ENCODE measurements at regions not wholly inside any gene's neighbourhood (a gene's known extent, or its start where the extent isn't known, plus 50 kb on each side); places are given as distances from the start of the nearest gene placed in this dataset.
"Not testable (repeated sequence)": the region's sequence is repeated elsewhere in the genome, so short reads cannot be mapped to it uniquely, and the experiment has no call there.

DNA sequence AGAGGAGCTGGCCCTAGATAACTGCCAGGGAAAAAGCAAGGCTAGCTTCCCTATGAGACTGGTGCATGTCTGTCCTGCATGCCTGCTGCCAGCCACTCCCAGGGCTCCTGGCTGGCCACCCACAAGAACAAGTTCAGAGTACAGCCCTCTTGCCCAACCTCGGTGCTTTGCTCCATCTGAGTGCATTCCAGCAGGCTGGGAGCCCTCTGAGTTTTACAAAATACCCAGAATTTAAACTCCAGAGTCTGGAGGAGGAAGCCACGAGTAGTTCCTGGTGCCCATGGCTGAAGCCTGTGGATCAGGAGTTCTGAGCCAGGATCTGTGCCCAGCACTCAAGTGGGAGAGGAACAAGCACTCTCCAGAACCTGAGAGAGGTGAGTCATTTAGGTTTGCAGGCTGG lies 111.6 kb downstream of the MAGEE2 start:
- no peak for DNase-seq (ENCODE audit: extremely low read depth, low read depth)

DNA sequence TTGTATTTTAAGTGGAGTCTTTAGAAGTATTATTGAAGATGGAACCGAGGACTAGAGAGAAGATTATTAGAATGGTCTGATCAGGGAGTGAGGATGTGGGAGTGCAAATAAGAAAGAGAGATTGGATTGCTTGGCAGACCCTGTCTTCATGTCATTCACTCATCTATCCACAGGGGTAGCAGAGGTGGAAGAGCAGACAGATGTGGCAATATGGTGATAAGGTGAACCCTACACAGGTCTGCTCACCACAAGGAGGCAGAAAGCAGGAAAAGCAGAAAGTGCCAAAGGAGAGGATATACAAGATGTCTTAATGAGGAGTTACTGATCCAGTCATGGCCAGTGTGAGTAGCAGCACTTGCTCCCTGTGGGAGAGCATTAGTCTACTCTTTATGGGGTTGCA lies 129.4 kb downstream of the MAGEE2 start:
- DNase-seq (ENCODE audit: extremely low read depth, low read depth) = no peak

DNA sequence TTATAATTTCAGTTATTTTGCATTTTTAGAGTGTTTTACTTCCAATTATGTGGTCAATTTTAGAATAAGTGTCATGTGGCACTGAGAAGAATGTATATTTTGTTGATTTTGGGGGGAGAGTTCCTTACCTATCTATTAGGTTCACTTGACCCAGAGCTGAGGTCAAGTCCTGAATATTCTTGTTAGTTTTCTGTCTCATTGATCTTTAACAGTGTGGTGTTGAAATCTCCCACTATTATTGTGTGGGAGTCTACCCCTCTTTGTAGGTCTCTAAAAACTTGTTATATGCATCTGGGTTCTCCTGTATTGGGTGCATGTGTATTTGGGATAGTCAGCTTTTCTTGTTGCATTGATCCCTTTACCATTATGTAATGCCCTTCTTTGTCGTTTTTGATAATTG lies 127.0 kb upstream of the ZDHHC15 start:
- no peak for DNase-seq (ENCODE audit: extremely low read depth, low read depth)

DNA sequence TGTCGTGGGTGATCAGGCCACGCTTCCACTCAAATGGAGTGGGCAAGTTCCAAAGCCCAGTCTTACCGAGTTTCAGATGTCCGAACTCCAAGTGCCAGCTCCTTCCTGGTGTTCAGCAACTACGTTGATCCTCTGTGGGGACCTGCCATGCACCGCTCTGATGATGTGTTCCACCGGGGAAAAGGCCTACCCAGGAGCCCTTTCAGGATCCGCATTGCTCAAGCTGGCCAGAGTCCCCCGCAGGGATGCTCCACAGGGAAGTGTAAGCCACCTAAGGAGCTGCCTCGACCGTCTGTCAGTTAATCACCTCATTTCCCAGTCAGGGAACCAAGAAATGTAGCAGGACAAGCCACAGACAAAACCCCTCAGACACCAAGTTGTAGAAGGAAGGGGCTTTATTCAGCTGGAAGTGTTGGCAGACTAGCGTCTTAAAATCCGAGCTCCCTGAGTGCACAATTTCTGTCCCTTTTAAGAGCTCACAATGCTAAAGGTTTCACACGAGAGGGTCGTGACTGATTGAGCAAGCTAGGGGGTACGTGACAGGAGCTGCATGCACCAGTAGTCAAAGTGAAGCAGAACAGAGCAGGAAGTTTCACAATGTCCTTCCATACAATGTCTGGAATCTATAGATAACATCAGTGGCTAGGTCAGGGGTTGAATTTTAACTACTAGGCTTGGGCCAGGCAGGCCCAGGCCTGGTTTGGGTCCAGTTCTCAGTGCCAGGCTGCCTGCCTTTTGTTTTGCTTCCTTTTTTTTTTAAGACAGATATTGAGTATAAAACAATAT lies 126.2 kb upstream of the ZDHHC15 start:
- no peak for DNase-seq (ENCODE audit: extremely low read depth, low read depth)

DNA sequence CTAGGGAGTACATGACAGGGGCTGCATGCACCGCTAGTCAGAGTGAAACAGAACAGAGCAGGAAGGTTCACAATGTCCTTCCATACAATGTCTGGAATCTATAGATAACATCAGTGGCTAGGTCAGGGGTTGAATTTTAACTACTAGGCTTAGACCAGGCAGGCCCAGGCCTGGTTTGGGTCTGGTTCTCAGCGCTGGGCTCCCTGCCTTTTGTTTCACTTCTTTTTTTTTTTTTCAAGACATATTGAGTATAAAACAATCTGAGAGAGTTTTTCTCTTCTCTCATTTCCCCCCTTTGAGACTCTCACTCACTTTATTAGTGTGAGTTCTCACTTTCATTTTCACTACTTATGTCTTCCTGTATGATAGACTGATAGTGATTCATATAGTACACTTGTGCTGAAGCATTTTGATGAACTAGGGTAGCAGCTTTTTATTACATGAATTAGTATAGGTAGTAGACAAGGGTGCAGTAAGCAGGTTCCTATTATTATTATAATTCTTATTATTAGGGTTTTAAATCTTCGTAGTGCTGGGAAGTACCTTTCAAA lies 120.0 kb upstream of the ZDHHC15 start:
- no peak for DNase-seq (ENCODE audit: extremely low read depth, low read depth)

DNA sequence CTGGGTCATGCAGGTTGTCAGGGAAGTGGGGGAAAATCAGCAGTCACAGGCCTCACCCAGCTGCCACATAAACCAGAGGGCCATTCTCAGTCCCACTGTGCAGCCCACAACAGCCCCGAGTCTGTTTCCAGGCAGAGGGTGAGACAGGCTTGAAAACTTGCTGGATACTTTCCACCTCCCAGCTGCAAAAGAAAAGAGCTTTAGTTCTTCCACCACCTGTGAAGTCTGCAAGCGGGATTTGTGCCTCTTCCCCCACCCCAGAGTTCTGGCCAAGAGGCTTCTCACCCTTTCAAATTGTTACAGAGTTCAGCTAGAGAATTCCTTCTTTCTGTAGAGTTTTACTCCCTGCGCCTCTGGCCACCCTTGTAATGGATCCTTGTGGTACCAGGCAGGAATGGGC lies 115.5 kb upstream of the ZDHHC15 start:
- no peak for DNase-seq (ENCODE audit: extremely low read depth, low read depth)

DNA sequence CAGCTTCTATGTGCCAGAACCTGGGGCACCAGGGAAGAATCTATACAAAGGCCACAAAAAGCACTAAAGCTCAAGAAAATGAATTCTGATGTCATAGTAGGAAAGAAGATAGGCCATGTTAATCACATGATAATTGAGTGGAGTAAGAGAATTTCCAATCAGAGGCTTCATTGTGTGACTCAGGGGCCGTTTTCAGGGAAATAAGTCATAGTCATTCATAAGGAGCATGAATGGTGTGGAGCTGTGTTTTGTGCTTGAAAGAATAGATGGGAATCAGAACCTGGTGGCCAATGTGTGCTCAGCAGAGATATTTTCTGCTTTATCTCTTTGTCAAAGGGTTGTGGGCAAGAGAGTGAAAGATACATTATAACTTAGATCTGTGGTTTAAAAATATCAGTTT lies 102.4 kb upstream of the ZDHHC15 start:
- DNase-seq (ENCODE audit: extremely low read depth, low read depth) = no peak

DNA sequence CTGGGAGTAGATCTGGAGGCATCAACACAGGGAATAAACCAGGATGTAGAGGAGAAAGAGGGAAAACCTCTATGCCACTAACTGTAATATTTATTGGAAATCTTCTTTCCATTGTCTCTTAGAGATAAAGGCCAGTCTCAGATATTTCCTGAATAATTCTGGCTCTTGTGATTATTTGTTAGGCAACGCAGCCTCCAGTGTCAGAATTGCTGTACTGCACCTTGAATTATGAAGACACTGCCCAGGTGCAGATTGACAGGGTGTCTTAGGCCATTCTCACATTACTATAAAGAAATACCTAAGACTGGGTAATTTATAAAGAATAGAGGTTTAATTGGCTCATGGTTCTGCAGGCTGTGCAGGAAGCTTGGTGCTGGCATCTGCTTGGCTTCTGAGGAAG lies 100.7 kb upstream of the ZDHHC15 start:
- no peak for DNase-seq (ENCODE audit: extremely low read depth, low read depth)

DNA sequence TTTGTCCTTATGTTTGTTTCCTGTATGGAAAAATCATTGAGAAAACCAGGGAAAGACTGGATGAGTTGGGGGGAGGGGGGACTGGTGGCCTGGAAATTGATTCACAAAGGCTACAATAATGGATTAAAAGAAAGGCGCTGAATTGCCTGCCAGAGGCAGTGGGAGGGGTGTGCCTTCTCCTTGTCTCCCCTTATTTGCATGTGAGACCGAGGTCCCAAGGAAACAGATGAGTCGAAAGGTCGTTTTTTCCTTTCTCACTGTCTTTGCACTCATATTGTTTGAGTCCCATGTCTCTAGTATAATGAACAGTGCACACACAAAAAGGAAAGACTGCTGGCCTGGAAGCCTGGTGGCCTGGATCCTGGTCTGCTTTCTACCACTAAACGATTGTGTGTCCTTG lies 86.6 kb upstream of the ZDHHC15 start:
- no peak for DNase-seq (ENCODE audit: extremely low read depth, low read depth)

DNA sequence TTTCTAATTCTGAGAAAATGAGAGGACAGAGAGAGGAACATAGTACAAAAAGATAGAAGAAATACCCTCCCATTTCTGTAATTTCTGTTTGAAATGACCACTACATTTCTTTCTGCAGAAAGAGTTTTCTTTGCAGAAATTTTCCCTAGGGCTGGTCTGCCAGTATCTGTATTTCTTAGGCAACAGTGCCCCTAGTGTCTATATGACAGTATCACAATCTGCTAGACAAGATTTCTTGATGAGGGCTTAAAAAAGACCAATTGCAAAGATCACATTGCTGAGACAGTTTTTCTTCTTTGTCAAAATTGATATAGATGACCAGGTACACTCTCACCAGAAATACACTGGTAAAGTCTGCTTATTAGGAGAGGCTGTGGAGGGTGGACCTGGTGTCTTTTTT lies 81.0 kb upstream of the ZDHHC15 start:
- peak; percentile 14 for DNase-seq (ENCODE audit: extremely low read depth, low read depth)

DNA sequence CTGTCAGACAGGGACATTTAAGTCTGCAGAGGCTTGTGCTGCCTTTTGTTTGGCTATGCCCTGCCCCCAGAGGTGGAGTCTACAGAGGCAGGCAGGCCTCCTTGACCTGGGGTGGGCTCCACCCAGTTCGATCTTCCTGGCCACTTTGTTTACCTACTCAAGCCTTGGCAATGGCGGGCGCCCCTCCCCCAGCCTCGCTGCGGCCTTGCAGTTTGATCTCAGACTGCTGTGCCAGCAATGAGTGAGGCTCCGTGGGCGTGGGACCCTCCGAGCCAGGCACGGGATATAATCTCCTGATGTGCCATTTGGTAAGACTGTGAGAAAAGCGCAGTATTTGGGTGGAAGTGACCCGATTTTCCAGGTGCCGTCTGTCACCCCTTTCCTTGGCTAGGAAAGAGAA lies 79.2 kb upstream of the ZDHHC15 start:
- not testable (repeated sequence) for DNase-seq (ENCODE audit: extremely low read depth, low read depth)

DNA sequence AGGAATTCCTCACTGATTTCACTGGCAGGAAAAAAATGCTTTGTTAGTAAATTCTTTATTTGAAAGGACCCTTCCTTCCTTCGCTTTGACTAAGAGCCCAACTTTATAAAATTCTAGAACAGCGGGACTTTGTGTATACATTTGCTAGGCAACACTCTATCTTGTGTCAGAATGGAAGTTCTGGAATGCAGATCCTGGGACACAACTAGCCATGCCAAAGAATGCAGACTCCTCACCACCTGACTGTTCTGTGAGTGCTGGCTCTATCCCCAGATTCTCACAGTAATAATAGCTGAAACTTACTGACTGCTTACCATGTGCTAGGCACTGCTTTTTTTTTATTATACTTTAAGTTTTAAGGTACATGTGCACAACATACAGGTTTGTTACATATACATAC lies 73.3 kb upstream of the ZDHHC15 start:
- DNase-seq (ENCODE audit: extremely low read depth, low read depth) = no peak

DNA sequence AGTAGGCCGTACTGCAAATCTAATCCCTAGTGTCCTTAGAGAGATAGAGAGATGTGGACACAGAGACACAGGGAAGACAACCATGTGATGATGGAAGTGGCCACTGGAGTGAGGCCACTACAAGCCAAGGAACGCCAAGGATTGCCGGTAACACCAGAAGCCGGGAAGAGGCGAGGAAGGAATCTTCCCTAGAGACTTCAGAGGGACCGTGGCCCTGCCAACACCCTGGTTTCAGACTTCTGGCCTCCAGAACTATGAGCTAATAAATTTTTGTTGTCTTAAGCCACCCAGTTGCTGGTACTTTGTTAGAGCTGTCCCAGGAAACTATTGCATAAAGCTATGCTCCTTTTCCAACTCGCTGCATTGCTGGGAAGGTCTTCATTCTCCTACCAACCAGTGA lies 70.3 kb upstream of the ZDHHC15 start:
- DNase-seq (ENCODE audit: extremely low read depth, low read depth) = not testable (repeated sequence)

DNA sequence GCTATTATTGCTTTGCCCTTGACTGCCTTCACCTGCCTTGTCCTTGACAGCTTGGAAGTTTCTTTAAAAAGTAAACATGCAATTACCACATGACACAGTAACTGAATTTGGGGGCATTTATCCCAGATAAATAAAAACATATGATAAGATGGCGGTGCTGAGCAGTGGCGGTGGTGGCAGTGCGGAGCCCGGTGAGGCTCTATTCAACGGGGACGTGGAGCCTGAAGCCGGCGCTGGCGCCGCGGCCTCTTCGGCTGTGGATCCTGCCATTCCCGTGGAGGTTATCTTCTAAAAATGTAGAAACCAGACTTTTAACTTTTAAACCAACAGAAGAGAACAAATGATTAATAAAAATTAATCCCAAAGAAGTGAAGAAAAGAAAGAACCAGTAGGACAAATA lies 59.7 kb upstream of the ZDHHC15 start:
- no peak for DNase-seq (ENCODE audit: extremely low read depth, low read depth)

Measured in NCI-H460 (cell line).